Upper lobe of left lung (tissue), 6 donors: ENCODE measurements at regions not wholly inside any gene's neighbourhood (a gene's known extent, or its start where the extent isn't known, plus 50 kb on each side); places are given as distances from the start of the nearest gene placed in this dataset.

Experiments
- ATAC-seq, 2 donors: fragments of 200-7000 bp; cut with Tn5 transposase; one replicate each; pipeline ENCODE4 v1.9.1; 2022; ENCODE audit warnings: mild to moderate bottlenecking in 2 of 2, moderate library complexity in 2 of 2; ENCODE audit not compliant: low FRiP score in 2 of 2
- DNase-seq, 2 donors: peaks; one replicate each; pipeline ENCODE4 v3.0.0-alpha.2; 2019 to 2020
- H3K27ac ChIP-seq, 4 donors: fragments of 200-600 bp; sonication (generic); one replicate each; pipeline ENCODE4 v1.5.1; 2016 to 2019
- H3K27me3 ChIP-seq, 4 donors: fragments of 200-600 bp; sonication (generic); one replicate each; pipeline ENCODE4 v1.5.1; 2017 to 2019
- H3K36me3 ChIP-seq, 4 donors: fragments of 200-600 bp; sonication (generic); one replicate each; pipeline ENCODE4 v1.5.1; 2016 to 2019
- H3K4me1 ChIP-seq, 4 donors: fragments of 200-600 bp; sonication (generic); one replicate each; pipeline ENCODE4 v1.5.1; 2018 to 2019
- H3K4me3 ChIP-seq, 4 donors: fragments of 200-600 bp; sonication (generic); one replicate each; pipeline ENCODE4 v1.5.1; 2017 to 2019; ENCODE audit warnings: mild to moderate bottlenecking in 2 of 4, moderate library complexity in 1 of 4
- H3K9me3 ChIP-seq, 4 donors: fragments of 200-600 bp; sonication (generic); one replicate each; pipeline ENCODE4 v1.5.1; 2018 to 2019
- CTCF ChIP-seq, 6 experiments: fragments of 450-650 bp in 4 of 6; fragments of 200-600 bp in 2 of 6; sonication (generic) in 2 of 6; IDR thresholded peaks; one replicate each; pipeline ENCODE4 v1.5.1; 2016 to 2019; ENCODE audit warnings: antibody characterized with exemption in 6 of 6
- EP300 ChIP-seq, 4 donors: sonication (generic); formaldehyde crosslinking; IDR thresholded peaks; one replicate each; pipeline ENCODE4 v1.5.1; 2017; ENCODE audit warnings: antibody characterized with exemption in 4 of 4, control low read depth in 2 of 4
- POLR2A ChIP-seq, 4 donors: fragments of 450-650 bp; IDR thresholded peaks; one replicate each; pipeline ENCODE4 v1.5.1; 2016 to 2017; ENCODE audit warnings: antibody characterized with exemption in 4 of 4, mild to moderate bottlenecking in 2 of 4
- POLR2AphosphoS5 ChIP-seq, 2 donors: sonication (generic); formaldehyde crosslinking; IDR thresholded peaks; one replicate each; pipeline ENCODE4 v1.5.1; 2017; ENCODE audit warnings: antibody characterized with exemption in 2 of 2
- WGBS, 2 donors: methylation state at CpG; one replicate each; pipeline ENCODE4 v1.1.5; 2017 to 2018; 5-methylcytosine and 5-hydroxymethylcytosine counted together
- donor health status: DM: no; HTN: no; CAD: no; lungs with moderate emphysema.
- donor health status: DM: no; HTN: yes; CAD: no; lungs with severe emphysema.

- 93 to 94% methylated on average over 1 of the region's 1 CpG for WGBS, 2 donors
These were observed 322.3 kb downstream of the CDH2 start for GRCh38 chr18:27854631-27855030.

DNA sequence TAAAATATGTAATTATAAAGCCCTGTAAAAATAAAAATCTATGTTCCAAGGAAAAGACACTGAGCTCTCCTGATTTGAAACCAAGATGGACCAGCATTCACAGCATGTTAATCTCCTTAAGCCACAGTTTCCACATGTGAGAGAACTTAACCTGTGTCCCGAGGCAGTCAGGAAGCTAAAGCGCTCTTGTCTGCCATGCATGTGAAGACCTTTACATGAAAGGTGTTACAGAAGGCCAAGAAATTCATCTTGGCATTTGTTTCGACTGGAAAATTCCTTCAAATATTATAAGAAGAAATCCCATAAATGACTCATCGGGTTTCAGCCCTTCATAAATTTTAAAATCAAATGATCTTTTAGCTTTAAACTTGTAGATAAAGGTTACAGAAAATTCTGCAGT lies 328.6 kb downstream of the CDH2 start:
- Histone ChIP-seq H3K27ac (no peak overlapping the region), H3K36me3 (no peaks in the 10 kb centered on the region), H3K27me3 (no peaks in the 10 kb centered on the region), H3K4me3 (no peak overlapping the region), H3K9me3 (no peaks in the 10 kb centered on the region), H3K4me1 (no peaks in the 10 kb centered on the region)
- ATAC-seq (no peak), DNase-seq (no peak)
- 83 to 87% methylated on average over 4 of the region's 4 CpGs for WGBS, 2 donors
- TF ChIP-seq EP300 (IDR thresholded peaks at IDR 0.05): no peak
- no peak for TF ChIP-seq POLR2A (IDR thresholded peaks at IDR 0.05)
- TF ChIP-seq POLR2AphosphoS5 (IDR thresholded peaks at IDR 0.05): no peak
- TF ChIP-seq CTCF (IDR thresholded peaks at IDR 0.05): no peak

More at GRCh38 chr18:27854631-27855030, 322.3 kb downstream of the CDH2 start:
- TF ChIP-seq CTCF (IDR thresholded peaks at IDR 0.05) (no peak), EP300 (IDR thresholded peaks at IDR 0.05) (no peak), POLR2AphosphoS5 (IDR thresholded peaks at IDR 0.05) (no peak), POLR2A (IDR thresholded peaks at IDR 0.05) (no peak)
- H3K9me3 ChIP-seq: no peaks in the 10 kb centered on the region
- H3K4me3 ChIP-seq: no peak overlapping the region
- H3K27ac ChIP-seq: no peak overlapping the region
- H3K36me3 ChIP-seq: no peaks in the 10 kb centered on the region
- no peaks in the 10 kb centered on the region for H3K27me3 ChIP-seq
- ATAC-seq (no peak), DNase-seq (no peak)
- H3K4me1 ChIP-seq: no peaks in the 10 kb centered on the region

GRCh38 chr18:27847412-27847811 lies 329.5 kb downstream of the CDH2 start:
- no peak overlapping the region for H3K27ac ChIP-seq
- TF ChIP-seq CTCF (IDR thresholded peaks at IDR 0.05): no peak
- H3K4me1 ChIP-seq: no peaks in the 10 kb centered on the region
- H3K27me3 ChIP-seq: no peaks in the 10 kb centered on the region
- H3K4me3 ChIP-seq: no peak overlapping the region
- WGBS, 2 donors: 49 to 54% methylated on average over 4 of the region's 4 CpGs
- H3K36me3 ChIP-seq: no peaks in the 10 kb centered on the region
- no peak for ATAC-seq
- no peaks in the 10 kb centered on the region for H3K9me3 ChIP-seq
- DNase-seq: no peak

DNA sequence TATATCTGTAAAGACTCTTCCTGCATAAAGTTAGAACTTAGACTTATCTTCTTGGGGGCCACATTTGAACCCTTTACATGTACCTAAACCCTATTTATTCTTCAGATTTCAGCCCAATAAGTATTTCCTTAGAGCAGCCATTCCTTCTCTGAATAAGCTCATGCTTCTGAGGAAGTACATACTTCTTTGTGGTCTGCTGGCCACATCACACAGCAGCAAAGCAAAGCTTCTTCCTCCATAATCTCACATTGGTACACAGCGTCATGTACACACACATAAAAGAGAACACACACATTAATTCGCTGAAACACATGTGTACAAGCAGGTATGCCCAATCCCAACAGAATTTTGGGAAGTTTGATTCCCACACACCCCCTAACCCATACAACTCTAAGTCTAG lies 331.0 kb downstream of the CDH2 start:
- no peak for TF ChIP-seq POLR2AphosphoS5 (IDR thresholded peaks at IDR 0.05)
- no peak for TF ChIP-seq EP300 (IDR thresholded peaks at IDR 0.05)
- no peak for TF ChIP-seq CTCF (IDR thresholded peaks at IDR 0.05)
- TF ChIP-seq POLR2A (IDR thresholded peaks at IDR 0.05): no peak
- ATAC-seq (no peak), DNase-seq (no peak)
- no peak overlapping the region for H3K27ac ChIP-seq
- no peaks in the 10 kb centered on the region for H3K9me3 ChIP-seq
- no peaks in the 10 kb centered on the region for H3K36me3 ChIP-seq
- 72 to 80% methylated on average over 2 of the region's 2 CpGs for WGBS, 2 donors
- H3K27me3 ChIP-seq: no peaks in the 10 kb centered on the region
- no peaks in the 10 kb centered on the region for H3K4me1 ChIP-seq
- H3K4me3 ChIP-seq: no peak overlapping the region

- no peak overlapping the region for H3K4me3 ChIP-seq
- TF ChIP-seq POLR2AphosphoS5 (IDR thresholded peaks at IDR 0.05) (no peak), EP300 (IDR thresholded peaks at IDR 0.05) (no peak), CTCF (IDR thresholded peaks at IDR 0.05) (no peak), POLR2A (IDR thresholded peaks at IDR 0.05) (no peak)
- peaks cover 0 to 4% (median 0%) of the 10 kb centered on the region in 4 donors for H3K9me3 ChIP-seq
- ATAC-seq: no peak
- H3K36me3 ChIP-seq: no peaks in the 10 kb centered on the region
- H3K27ac ChIP-seq: no peak overlapping the region
- DNase-seq: no peak
- 24 to 39% methylated on average over 2 to 3 of the region's 3 CpGs for WGBS, 2 donors
- no peaks in the 10 kb centered on the region for H3K27me3 ChIP-seq
- no peaks in the 10 kb centered on the region for H3K4me1 ChIP-seq
These were observed 332.9 kb downstream of the CDH2 start for GRCh38 chr18:27843783-27844777.
